Sigmoid colon (tissue), 6 donors: ENCODE measurements at regions not wholly inside any gene's neighbourhood (a gene's known extent, or its start where the extent isn't known, plus 50 kb on each side); places are given as distances from the start of the nearest gene placed in this dataset.

Experiments
- DNase-seq: peaks from one replicate; pipeline ENCODE4 v3.0.0-alpha.2; 2019
- H3K27ac ChIP-seq, 4 donors: fragments of 200-600 bp; sonication (generic); one replicate each; pipeline ENCODE4 v1.5.1; 2016 to 2019; ENCODE audit warnings: mild to moderate bottlenecking in 1 of 4
- H3K27me3 ChIP-seq, 3 donors: fragments of 200-600 bp; sonication (generic); one replicate each; pipeline ENCODE4 v1.5.1; 2019; ENCODE audit warnings: mild to moderate bottlenecking in 1 of 3
- H3K36me3 ChIP-seq, 4 donors: fragments of 200-600 bp; sonication (generic); one replicate each; pipeline ENCODE4 v1.5.1; 2016 to 2019
- H3K4me1 ChIP-seq, 4 donors: fragments of 200-600 bp; sonication (generic); one replicate each; pipeline ENCODE4 v1.5.1; 2017 to 2019
- H3K4me3 ChIP-seq, 4 donors: fragments of 200-600 bp; sonication (generic); one replicate each; pipeline ENCODE4 v1.5.1; 2017 to 2019; ENCODE audit warnings: mild to moderate bottlenecking in 2 of 4, moderate library complexity in 1 of 4
- H3K9me3 ChIP-seq, 4 donors: fragments of 200-600 bp in 3 of 4; sonication (generic) in 3 of 4; one replicate each; pipeline versions ENCODE4 v1.5.1 to v1.6.1; 2013 to 2019
- EP300 ChIP-seq, 4 donors: sonication (generic); formaldehyde crosslinking; IDR thresholded peaks; one replicate each; pipeline ENCODE4 v1.6.1; 2017; ENCODE audit warnings: antibody characterized with exemption in 4 of 4
- POLR2A ChIP-seq, 2 donors: fragments of 450-650 bp; IDR thresholded peaks; one replicate each; pipeline ENCODE4 v1.6.1; 2016; ENCODE audit warnings: antibody characterized with exemption in 2 of 2, mild to moderate bottlenecking in 2 of 2, moderate library complexity in 2 of 2
- POLR2AphosphoS5 ChIP-seq, 4 donors: sonication (generic); formaldehyde crosslinking; IDR thresholded peaks; one replicate each; pipeline ENCODE4 v1.6.1; 2017; ENCODE audit warnings: antibody characterized with exemption in 4 of 4
- WGBS, 2 donors: extraction: QIAGEN DNeasy Blood & Tissue Kit; methylation state at CpG; one replicate each; pipeline ENCODE4 v1.1.7; 2013; 5-methylcytosine and 5-hydroxymethylcytosine counted together
- intact Hi-C: fragments of 100-400 bp; cut with DNase I; formaldehyde crosslinking; loops from one replicate; pipeline ENCODE4 v1.15.1; 2023
- TF ChIP-seq, protein P1 (sequence below), 4 experiments: fragments of 450-650 bp in 3 of 4; fragments of 200-600 bp in 1 of 4; IDR thresholded peaks; one replicate each; pipeline ENCODE4 v1.5.1; 2016 to 2019; ENCODE audit warnings: antibody characterized with exemption in 4 of 4, mild to moderate bottlenecking in 3 of 4, moderate library complexity in 2 of 4
- donor health status: healthy with polysubstance abuse.
- donor health status: healthy.

- TF ChIP-seq POLR2AphosphoS5 (IDR thresholded peaks at IDR 0.05), result no peak
- TF ChIP-seq, protein P1, sequence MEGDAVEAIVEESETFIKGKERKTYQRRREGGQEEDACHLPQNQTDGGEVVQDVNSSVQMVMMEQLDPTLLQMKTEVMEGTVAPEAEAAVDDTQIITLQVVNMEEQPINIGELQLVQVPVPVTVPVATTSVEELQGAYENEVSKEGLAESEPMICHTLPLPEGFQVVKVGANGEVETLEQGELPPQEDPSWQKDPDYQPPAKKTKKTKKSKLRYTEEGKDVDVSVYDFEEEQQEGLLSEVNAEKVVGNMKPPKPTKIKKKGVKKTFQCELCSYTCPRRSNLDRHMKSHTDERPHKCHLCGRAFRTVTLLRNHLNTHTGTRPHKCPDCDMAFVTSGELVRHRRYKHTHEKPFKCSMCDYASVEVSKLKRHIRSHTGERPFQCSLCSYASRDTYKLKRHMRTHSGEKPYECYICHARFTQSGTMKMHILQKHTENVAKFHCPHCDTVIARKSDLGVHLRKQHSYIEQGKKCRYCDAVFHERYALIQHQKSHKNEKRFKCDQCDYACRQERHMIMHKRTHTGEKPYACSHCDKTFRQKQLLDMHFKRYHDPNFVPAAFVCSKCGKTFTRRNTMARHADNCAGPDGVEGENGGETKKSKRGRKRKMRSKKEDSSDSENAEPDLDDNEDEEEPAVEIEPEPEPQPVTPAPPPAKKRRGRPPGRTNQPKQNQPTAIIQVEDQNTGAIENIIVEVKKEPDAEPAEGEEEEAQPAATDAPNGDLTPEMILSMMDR (IDR thresholded peaks at IDR 0.05), result no peak
- TF ChIP-seq POLR2A (IDR thresholded peaks at IDR 0.05), result no peak
- no peak for TF ChIP-seq EP300 (IDR thresholded peaks at IDR 0.05)
- intact Hi-C loops, result no loop called here
- 59 to 68% methylated on average over 5 of the region's 5 CpGs for WGBS, 2 donors
These were observed 85.8 kb downstream of the TAF11L14 start for GRCh38 chr5:17720071-17720470.

GRCh38 chr5:17723876-17724275 is 89.6 kb downstream of the TAF11L14 start:
- Histone ChIP-seq H3K36me3 (no peaks in the 10 kb centered on the region), H3K9me3 (peaks cover 0 to 3% (median 0%) of the 10 kb centered on the region in 4 donors), H3K27ac (no peak overlapping the region), H3K4me3 (no peak overlapping the region), H3K27me3 (no peaks in the 10 kb centered on the region), H3K4me1 (no peaks in the 10 kb centered on the region)
- intact Hi-C loops, result no loop called here
- no peak for DNase-seq
- WGBS, 2 donors, result 72 to 81% methylated on average over 5 of the region's 5 CpGs
- TF ChIP-seq POLR2A (IDR thresholded peaks at IDR 0.05) (no peak), POLR2AphosphoS5 (IDR thresholded peaks at IDR 0.05) (no peak), EP300 (IDR thresholded peaks at IDR 0.05) (no peak)
- TF ChIP-seq, protein P1 (IDR thresholded peaks at IDR 0.05), result no peak

More at GRCh38 chr5:17720071-17720470, 85.8 kb downstream of the TAF11L14 start:
- DNase-seq, result no peak
- Histone ChIP-seq H3K4me1 (no peaks in the 10 kb centered on the region), H3K36me3 (no peaks in the 10 kb centered on the region), H3K4me3 (no peak overlapping the region), H3K27ac (no peak overlapping the region), H3K9me3 (no peaks in the 10 kb centered on the region), H3K27me3 (no peaks in the 10 kb centered on the region)

- H3K36me3 ChIP-seq, result no peaks in the 10 kb centered on the region
- peaks cover 0 to 3% (median 0%) of the 10 kb centered on the region in 4 donors for H3K9me3 ChIP-seq
- WGBS, 2 donors, result 88% methylated on average over 3 of the region's 3 CpGs
- TF ChIP-seq, protein P1 (IDR thresholded peaks at IDR 0.05), result no peak
- TF ChIP-seq EP300 (IDR thresholded peaks at IDR 0.05) (no peak), POLR2A (IDR thresholded peaks at IDR 0.05) (no peak), POLR2AphosphoS5 (IDR thresholded peaks at IDR 0.05) (no peak)
- no peak for DNase-seq
- intact Hi-C loops, result no loop called here
- no peak overlapping the region for H3K27ac ChIP-seq
- no peak overlapping the region for H3K4me3 ChIP-seq
- H3K27me3 ChIP-seq, result no peaks in the 10 kb centered on the region
- no peaks in the 10 kb centered on the region for H3K4me1 ChIP-seq
These were observed 92.8 kb downstream of the TAF11L14 start for GRCh38 chr5:17727098-17727497.

DNA sequence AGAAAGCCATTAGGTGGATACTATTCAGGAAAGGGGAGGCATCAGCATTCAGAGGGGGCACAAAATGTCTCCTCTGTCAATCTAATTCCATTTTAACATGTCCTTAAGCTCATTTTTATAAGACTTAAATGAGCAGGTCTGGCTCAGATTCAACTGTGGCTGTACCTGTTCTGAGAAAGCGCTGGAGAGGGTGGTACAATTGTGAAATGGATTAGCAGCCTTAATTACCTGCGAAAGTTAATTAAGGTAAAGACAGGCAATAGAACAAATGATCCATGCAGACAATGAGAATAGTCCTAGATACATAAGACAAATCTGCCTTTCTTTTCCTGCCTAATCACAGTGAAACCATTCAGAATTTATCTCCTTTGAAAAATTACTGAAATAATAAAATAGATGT is 96.2 kb downstream of the TAF11L14 start:
- Histone ChIP-seq H3K4me3 (no peak overlapping the region), H3K9me3 (peaks cover 0 to 2% (median 0%) of the 10 kb centered on the region in 4 donors), H3K27me3 (no peaks in the 10 kb centered on the region), H3K4me1 (no peaks in the 10 kb centered on the region), H3K36me3 (no peaks in the 10 kb centered on the region), H3K27ac (no peak overlapping the region)
- no peak for DNase-seq
- TF ChIP-seq POLR2AphosphoS5 (IDR thresholded peaks at IDR 0.05) (no peak), POLR2A (IDR thresholded peaks at IDR 0.05) (no peak), EP300 (IDR thresholded peaks at IDR 0.05) (no peak)
- TF ChIP-seq, protein P1 (IDR thresholded peaks at IDR 0.05), result no peak
- intact Hi-C loops, result no loop called here
- 79 to 89% methylated on average over 2 of the region's 2 CpGs for WGBS, 2 donors

GRCh38 chr5:17732351-17732923 is 98.2 kb downstream of the TAF11L14 start:
- H3K9me3 ChIP-seq, result no peaks in the 10 kb centered on the region
- no peaks in the 10 kb centered on the region for H3K4me1 ChIP-seq
- intact Hi-C loops, result no loop called here
- TF ChIP-seq POLR2A (IDR thresholded peaks at IDR 0.05) (no peak), EP300 (IDR thresholded peaks at IDR 0.05) (no peak), POLR2AphosphoS5 (IDR thresholded peaks at IDR 0.05) (no peak)
- TF ChIP-seq, protein P1 (IDR thresholded peaks at IDR 0.05), result no peak
- 71 to 83% methylated on average over 3 of the region's 3 CpGs for WGBS, 2 donors
- no peak overlapping the region for H3K4me3 ChIP-seq
- no peaks in the 10 kb centered on the region for H3K36me3 ChIP-seq
- DNase-seq, result no peak
- no peak overlapping the region for H3K27ac ChIP-seq
- no peaks in the 10 kb centered on the region for H3K27me3 ChIP-seq
